Adrenal gland (tissue), 5 donors: ENCODE measurements at regions not wholly inside any gene's neighbourhood (a gene's known extent, or its start where the extent isn't known, plus 50 kb on each side); places are given as distances from the start of the nearest gene placed in this dataset.

Experiments
- CTCF ChIP-seq, 6 experiments: fragments of 450-650 bp in 4 of 6; fragments of 200-600 bp in 2 of 6; sonication (generic) in 1 of 6; IDR thresholded peaks; 1 replicate in 5 of 6; 2 replicates in 1 of 6; pipeline versions ENCODE4 v1.5.1 to v1.8.0; 2016 to 2021; ENCODE audit warnings: antibody characterized with exemption in 6 of 6, mild to moderate bottlenecking in 2 of 6, moderate library complexity in 1 of 6
- POLR2A ChIP-seq, 2 donors: fragments of 450-650 bp; IDR thresholded peaks; one replicate each; pipeline ENCODE4 v1.6.1; 2017; ENCODE audit warnings: antibody characterized with exemption in 2 of 2, mild to moderate bottlenecking in 2 of 2, moderate library complexity in 1 of 2
- donor health status: DM: no; HTN: no; CAD: no.

GRCh38 chr5:120823328-120823727, 359.2 kb downstream of the PRR16 start:
- no peak for TF ChIP-seq CTCF (IDR thresholded peaks at IDR 0.05)
- no peak for TF ChIP-seq POLR2A (IDR thresholded peaks at IDR 0.05)
